A673 (cell line): ENCODE measurements at regions not wholly inside any gene's neighbourhood (a gene's known extent, or its start where the extent isn't known, plus 50 kb on each side); places are given as distances from the start of the nearest gene placed in this dataset.

Source experiments
- EZH2 ChIP-seq: fragments of 200-600 bp; sonication (generic); IDR thresholded peaks from 2 replicates; pipeline ENCODE4 v1.6.1; 2017; ENCODE audit warnings: borderline replicate concordance, low read depth, mild to moderate bottlenecking, mixed read lengths, antibody characterized with exemption, low read length; ENCODE audit not compliant: poor library complexity, severe bottlenecking
- TF ChIP-seq, protein P1 (sequence below): fragments of 300-800, 200-600 bp; sonication (generic); conservative IDR thresholded peaks from 2 replicates; pipeline ENCODE4 v1.5.1; 2017; ENCODE audit warnings: low read depth, mild to moderate bottlenecking, antibody characterized with exemption, low read length, moderate library complexity, mixed read lengths

DNA sequence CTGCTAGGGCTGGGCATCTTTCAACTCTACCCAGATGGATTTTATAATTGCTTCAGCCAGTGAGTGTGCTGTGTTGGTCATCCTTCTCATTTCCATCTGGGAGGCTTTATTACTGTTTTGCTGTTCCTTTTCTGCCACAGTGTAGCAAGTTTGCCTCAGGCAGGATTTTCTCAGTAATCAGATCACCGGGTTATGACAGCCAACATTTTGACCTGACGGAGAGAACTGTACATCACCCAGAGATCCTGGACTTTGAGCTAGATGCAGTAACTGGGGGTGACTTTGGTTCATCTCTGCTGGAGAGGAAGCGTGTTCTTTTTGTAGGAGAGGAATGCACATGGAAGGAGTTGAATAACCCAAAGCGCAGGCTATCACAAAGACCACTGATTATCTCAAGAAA lies 111.8 kb upstream of the AGR3 start:
- TF ChIP-seq, protein P1, sequence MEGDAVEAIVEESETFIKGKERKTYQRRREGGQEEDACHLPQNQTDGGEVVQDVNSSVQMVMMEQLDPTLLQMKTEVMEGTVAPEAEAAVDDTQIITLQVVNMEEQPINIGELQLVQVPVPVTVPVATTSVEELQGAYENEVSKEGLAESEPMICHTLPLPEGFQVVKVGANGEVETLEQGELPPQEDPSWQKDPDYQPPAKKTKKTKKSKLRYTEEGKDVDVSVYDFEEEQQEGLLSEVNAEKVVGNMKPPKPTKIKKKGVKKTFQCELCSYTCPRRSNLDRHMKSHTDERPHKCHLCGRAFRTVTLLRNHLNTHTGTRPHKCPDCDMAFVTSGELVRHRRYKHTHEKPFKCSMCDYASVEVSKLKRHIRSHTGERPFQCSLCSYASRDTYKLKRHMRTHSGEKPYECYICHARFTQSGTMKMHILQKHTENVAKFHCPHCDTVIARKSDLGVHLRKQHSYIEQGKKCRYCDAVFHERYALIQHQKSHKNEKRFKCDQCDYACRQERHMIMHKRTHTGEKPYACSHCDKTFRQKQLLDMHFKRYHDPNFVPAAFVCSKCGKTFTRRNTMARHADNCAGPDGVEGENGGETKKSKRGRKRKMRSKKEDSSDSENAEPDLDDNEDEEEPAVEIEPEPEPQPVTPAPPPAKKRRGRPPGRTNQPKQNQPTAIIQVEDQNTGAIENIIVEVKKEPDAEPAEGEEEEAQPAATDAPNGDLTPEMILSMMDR = no peak
- TF ChIP-seq EZH2 = no peak
